ENCODE measurements at regions not wholly inside any gene's neighbourhood (a gene's known extent, or its start where the extent isn't known, plus 50 kb on each side); places are given as distances from the start of the nearest gene placed in this dataset.

GRCh38 chr16:26651884-26652283 lies 414.8 kb upstream of the C16orf82 start:
- CTCF ChIA-PET: no interaction called here
- H3K9me3 ChIP-seq (ENCODE audit: control insufficient read depth, insufficient read depth, low read length): no peaks in the 10 kb centered on the region
- TF ChIP-seq CTCF (IDR thresholded peaks at IDR 0.05; ENCODE audit: low read depth, low read length): no peak
- no peaks in the 10 kb centered on the region for H3K27me3 ChIP-seq (ENCODE audit: control insufficient read depth, insufficient read depth, low read length)
- no peak overlapping the region for H3K4me3 ChIP-seq (ENCODE audit: low read depth, low read length)
- POLR2A ChIA-PET: no interaction called here
- no peak overlapping the region for H3K27ac ChIP-seq (ENCODE audit: low read depth, low read length)
- no peak for DNase-seq (ENCODE audit: low read depth, low spot score)

GRCh38 chr16:26658486-26658885 lies 408.2 kb upstream of the C16orf82 start:
- Histone ChIP-seq H3K27me3 (ENCODE audit: control insufficient read depth, insufficient read depth, low read length) (no peaks in the 10 kb centered on the region), H3K9me3 (ENCODE audit: control insufficient read depth, insufficient read depth, low read length) (no peaks in the 10 kb centered on the region; the same call in 1 of the 2 replicates), H3K4me3 (ENCODE audit: low read depth, low read length) (no peak overlapping the region), H3K27ac (ENCODE audit: low read depth, low read length) (no peak overlapping the region)
- ChIA-PET CTCF (no interaction called here), POLR2A (no interaction called here)
- TF ChIP-seq CTCF (IDR thresholded peaks at IDR 0.05; ENCODE audit: low read depth, low read length): no peak
- DNase-seq (ENCODE audit: low read depth, low spot score): no peak

GRCh38 chr16:26658915-26659314 lies 407.8 kb upstream of the C16orf82 start:
- POLR2A ChIA-PET: no interaction called here
- DNase-seq (ENCODE audit: low read depth, low spot score): no peak
- H3K9me3 ChIP-seq (ENCODE audit: control insufficient read depth, insufficient read depth, low read length): peaks cover under 1% of the 10 kb centered on the region; the same call in 1 of the 2 replicates
- CTCF ChIA-PET: no interaction called here
- no peaks in the 10 kb centered on the region for H3K27me3 ChIP-seq (ENCODE audit: control insufficient read depth, insufficient read depth, low read length)
- no peak overlapping the region for H3K4me3 ChIP-seq (ENCODE audit: low read depth, low read length)
- no peak for TF ChIP-seq CTCF (IDR thresholded peaks at IDR 0.05; ENCODE audit: low read depth, low read length)
- no peak overlapping the region for H3K27ac ChIP-seq (ENCODE audit: low read depth, low read length)

- DNase-seq (ENCODE audit: low read depth, low spot score): no peak
- no peak for TF ChIP-seq CTCF (IDR thresholded peaks at IDR 0.05; ENCODE audit: low read depth, low read length)
- H3K27ac ChIP-seq (ENCODE audit: low read depth, low read length): no peak overlapping the region
- no peaks in the 10 kb centered on the region for H3K27me3 ChIP-seq (ENCODE audit: control insufficient read depth, insufficient read depth, low read length)
- H3K4me3 ChIP-seq (ENCODE audit: low read depth, low read length): no peak overlapping the region
- peaks cover 25% of the 10 kb centered on the region for H3K9me3 ChIP-seq (ENCODE audit: control insufficient read depth, insufficient read depth, low read length)
- CTCF ChIA-PET: no interaction called here
- POLR2A ChIA-PET: no interaction called here
These were observed 402.6 kb upstream of the C16orf82 start for GRCh38 chr16:26664086-26664485.

GRCh38 chr16:26665166-26665939 lies 401.4 kb upstream of the C16orf82 start:
- TF ChIP-seq CTCF (IDR thresholded peaks at IDR 0.05; ENCODE audit: low read depth, low read length): no peak
- Histone ChIP-seq H3K27ac (ENCODE audit: low read depth, low read length) (no peak overlapping the region), H3K4me3 (ENCODE audit: low read depth, low read length) (no peak overlapping the region), H3K9me3 (ENCODE audit: control insufficient read depth, insufficient read depth, low read length) (peaks cover 25% of the 10 kb centered on the region), H3K27me3 (ENCODE audit: control insufficient read depth, insufficient read depth, low read length) (no peaks in the 10 kb centered on the region)
- POLR2A ChIA-PET: no interaction called here
- DNase-seq (ENCODE audit: low read depth, low spot score): no peak
- CTCF ChIA-PET: no interaction called here
